ENCODE measurements at regions not wholly inside any gene's neighbourhood (a gene's known extent, or its start where the extent isn't known, plus 50 kb on each side); places are given as distances from the start of the nearest gene placed in this dataset.

DNA sequence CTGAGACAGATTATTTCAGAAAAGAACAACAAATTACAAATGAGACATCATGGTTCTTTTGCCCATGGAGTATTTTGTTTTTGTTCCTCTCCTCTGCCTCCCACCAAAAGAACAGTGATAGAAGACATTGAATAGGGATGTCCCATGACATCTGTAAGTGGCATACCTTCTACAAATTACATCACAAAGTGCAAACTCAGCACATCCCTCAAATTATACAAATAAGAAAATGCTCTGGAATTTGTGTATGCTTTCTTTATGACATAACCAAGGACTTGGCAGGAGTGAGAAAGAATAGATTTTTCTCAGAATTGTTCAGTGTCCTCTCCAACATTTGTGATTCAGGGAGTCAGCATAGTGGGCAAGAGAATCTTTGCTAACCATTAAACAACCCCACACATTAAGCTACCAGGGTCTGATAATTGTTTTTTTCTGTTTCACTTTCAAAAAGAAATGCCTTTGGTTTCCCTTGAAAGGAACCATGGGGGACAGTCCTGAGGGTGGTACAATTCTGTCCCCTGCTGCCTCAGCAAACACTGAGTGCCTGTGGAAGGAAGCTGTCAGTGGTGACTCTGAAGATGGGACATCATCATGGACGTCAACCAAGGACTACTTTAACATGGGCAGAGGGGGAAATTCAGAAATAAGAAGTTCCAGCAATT is 430.3 kb downstream of the AASDHPPT start:
- peaks cover 5% of the 10 kb centered on the region for H3K9me3 Mint-ChIP-seq
- H3K36me3 Mint-ChIP-seq, result no peaks in the 10 kb centered on the region
- TF ChIP-seq CTCF (conservative IDR thresholded peaks at IDR 0.05), result no peak
- DNase-seq (ENCODE audit: extremely low spot score, unreplicated experiment), result no peak
- H3K4me3 Mint-ChIP-seq, result no peak overlapping the region
- no peak overlapping the region for H3K27ac Mint-ChIP-seq
- no peaks in the 10 kb centered on the region for H3K27me3 Mint-ChIP-seq
- no peaks in the 10 kb centered on the region for H3K4me1 Mint-ChIP-seq (ENCODE audit: unreplicated experiment)

- no peaks in the 10 kb centered on the region for H3K36me3 Mint-ChIP-seq
- H3K27me3 Mint-ChIP-seq, result no peaks in the 10 kb centered on the region
- no peak for DNase-seq (ENCODE audit: extremely low spot score, unreplicated experiment)
- no peak for TF ChIP-seq CTCF (conservative IDR thresholded peaks at IDR 0.05)
- no peak overlapping the region for H3K4me3 Mint-ChIP-seq
- H3K27ac Mint-ChIP-seq, result no peak overlapping the region
- H3K4me1 Mint-ChIP-seq (ENCODE audit: unreplicated experiment), result no peaks in the 10 kb centered on the region
- H3K9me3 Mint-ChIP-seq, result no peaks in the 10 kb centered on the region
Measured at GRCh38 chr11:106514706-106515105, 437.2 kb downstream of the AASDHPPT start.

- DNase-seq (ENCODE audit: extremely low spot score, unreplicated experiment), result no peak
- no peaks in the 10 kb centered on the region for H3K27me3 Mint-ChIP-seq
- no peak overlapping the region for H3K4me3 Mint-ChIP-seq
- H3K36me3 Mint-ChIP-seq, result no peaks in the 10 kb centered on the region
- H3K27ac Mint-ChIP-seq, result no peak overlapping the region
- no peaks in the 10 kb centered on the region for H3K9me3 Mint-ChIP-seq
- no peak for TF ChIP-seq CTCF (conservative IDR thresholded peaks at IDR 0.05)
- no peaks in the 10 kb centered on the region for H3K4me1 Mint-ChIP-seq (ENCODE audit: unreplicated experiment)
Measured at GRCh38 chr11:106517426-106517825, 440.0 kb downstream of the AASDHPPT start.

DNA sequence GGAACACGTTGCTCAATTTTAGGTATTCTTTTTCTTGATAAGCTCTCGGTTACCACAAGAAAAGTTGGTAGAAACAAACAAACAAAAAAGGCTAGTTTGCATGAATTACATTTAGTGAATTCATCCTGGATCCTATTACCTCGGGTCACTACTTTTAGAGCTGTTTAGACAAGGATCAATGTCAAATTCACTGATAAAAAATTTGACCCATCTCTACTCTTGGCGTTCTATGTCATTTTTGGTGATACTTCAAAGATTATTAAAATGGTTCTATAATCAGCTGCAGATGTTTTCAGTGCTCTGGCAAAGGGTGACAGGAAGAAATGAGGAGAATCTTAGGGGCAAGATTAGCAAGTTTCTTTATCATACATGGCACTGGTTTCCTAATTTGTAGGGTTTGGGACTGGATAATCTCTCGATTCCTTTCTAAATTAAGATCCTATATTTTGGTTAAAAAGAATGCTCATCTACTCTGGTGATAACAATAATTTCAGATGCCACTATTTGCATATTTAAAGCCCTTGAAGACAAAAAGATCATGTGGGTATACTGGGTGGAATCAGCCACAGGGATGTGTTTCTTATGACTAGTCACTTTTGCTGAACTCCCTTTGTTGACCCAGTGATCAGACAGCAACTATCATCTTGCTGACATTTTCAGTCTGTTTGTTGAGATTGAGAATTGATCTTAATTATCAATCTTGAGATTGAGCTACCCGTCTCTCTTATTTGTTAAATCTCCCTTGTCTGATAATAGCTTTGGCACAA is 442.9 kb downstream of the AASDHPPT start:
- H3K4me3 Mint-ChIP-seq, result no peak overlapping the region
- TF ChIP-seq CTCF (conservative IDR thresholded peaks at IDR 0.05), result no peak
- H3K27me3 Mint-ChIP-seq, result no peaks in the 10 kb centered on the region
- H3K9me3 Mint-ChIP-seq, result no peaks in the 10 kb centered on the region
- no peaks in the 10 kb centered on the region for H3K36me3 Mint-ChIP-seq
- DNase-seq (ENCODE audit: extremely low spot score, unreplicated experiment), result no peak
- peaks cover 4% of the 10 kb centered on the region for H3K4me1 Mint-ChIP-seq (ENCODE audit: unreplicated experiment)
- H3K27ac Mint-ChIP-seq, result no peak overlapping the region

DNA sequence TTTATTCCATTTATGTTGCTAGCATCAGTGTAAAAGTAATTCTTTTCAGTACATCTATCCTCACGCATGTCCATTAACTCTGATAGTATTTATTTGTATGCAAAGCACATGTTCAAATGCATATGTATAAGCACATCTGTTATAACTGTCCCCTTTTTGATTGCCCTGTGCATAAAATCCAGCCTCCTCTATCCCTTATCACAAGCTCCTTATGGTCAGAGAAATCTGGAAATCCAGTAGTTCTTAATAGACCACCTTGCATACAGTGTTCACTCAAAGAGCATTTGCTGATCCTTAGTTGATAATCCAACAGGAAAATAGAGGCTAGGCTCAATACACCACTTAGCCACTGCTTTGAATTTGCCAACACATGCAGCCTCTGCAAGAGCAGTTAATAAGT is 443.5 kb downstream of the AASDHPPT start:
- Mint-ChIP-seq H3K27me3 (no peaks in the 10 kb centered on the region), H3K4me1 (ENCODE audit: unreplicated experiment) (peaks cover 4% of the 10 kb centered on the region), H3K27ac (no peak overlapping the region), H3K9me3 (no peaks in the 10 kb centered on the region), H3K4me3 (no peak overlapping the region), H3K36me3 (no peaks in the 10 kb centered on the region)
- DNase-seq (ENCODE audit: extremely low spot score, unreplicated experiment), result no peak
- TF ChIP-seq CTCF (conservative IDR thresholded peaks at IDR 0.05), result no peak
